Chondrocyte (in vitro differentiated cells): ENCODE measurements at regions not wholly inside any gene's neighbourhood (a gene's known extent, or its start where the extent isn't known, plus 50 kb on each side); places are given as distances from the start of the nearest gene placed in this dataset.

Experiments
- DNase-seq: peaks from one replicate; pipeline ENCODE4 v3.0.0; 2021; ENCODE audit warnings: mixed read lengths, low spot score
- H3K27ac Mint-ChIP-seq: one replicate; pipeline ENCODE4 v1.8.0; 2021; ENCODE audit warnings: mild to moderate bottlenecking, moderate library complexity, mixed read lengths; ENCODE audit not compliant: unreplicated experiment
- H3K27me3 Mint-ChIP-seq: 2 replicates; pipeline ENCODE4 v1.8.0; 2021; ENCODE audit warnings: low read depth, mixed read lengths
- H3K36me3 Mint-ChIP-seq: 2 replicates; pipeline ENCODE4 v1.8.0; 2021; ENCODE audit warnings: low read depth, mixed read lengths
- H3K4me1 Mint-ChIP-seq: 2 replicates; pipeline ENCODE4 v1.8.0; 2021; ENCODE audit warnings: low read depth, mild to moderate bottlenecking, mixed read lengths
- H3K4me3 Mint-ChIP-seq: one replicate; pipeline ENCODE4 v1.8.0; 2021; ENCODE audit warnings: mild to moderate bottlenecking, moderate library complexity, mixed read lengths; ENCODE audit not compliant: unreplicated experiment
- H3K9me3 Mint-ChIP-seq: 2 replicates; pipeline ENCODE4 v1.8.0; 2021; ENCODE audit warnings: low read depth, mixed read lengths
- CTCF ChIP-seq: fragments of 200-600 bp; sonication (generic); IDR thresholded peaks from 2 replicates; pipeline ENCODE4 v1.5.0; 2021; ENCODE audit warnings: antibody characterized with exemption, mild to moderate bottlenecking, moderate library complexity

- Mint-ChIP-seq H3K27me3 (no peaks in the 10 kb centered on the region), H3K4me3 (no peak overlapping the region), H3K9me3 (peaks cover 4% of the 10 kb centered on the region), H3K36me3 (no peaks in the 10 kb centered on the region), H3K4me1 (no peaks in the 10 kb centered on the region), H3K27ac (no peak overlapping the region)
- no peak for DNase-seq
- no peak for TF ChIP-seq CTCF
These were observed 347.7 kb downstream of the GABRG1 start for GRCh38 chr4:45776146-45776545.

- Mint-ChIP-seq H3K9me3 (no peaks in the 10 kb centered on the region), H3K27ac (no peak overlapping the region)
These were observed 352.9 kb downstream of the GABRG1 start for GRCh38 chr4:45770958-45771357.

GRCh38 chr4:45765521-45765920 lies 358.3 kb downstream of the GABRG1 start:
- Mint-ChIP-seq H3K4me3 (no peak overlapping the region), H3K36me3 (no peaks in the 10 kb centered on the region), H3K9me3 (no peaks in the 10 kb centered on the region), H3K27ac (no peak overlapping the region), H3K27me3 (no peaks in the 10 kb centered on the region), H3K4me1 (no peaks in the 10 kb centered on the region)
- TF ChIP-seq CTCF, result no peak
- no peak for DNase-seq

More at GRCh38 chr4:45770958-45771357, 352.9 kb downstream of the GABRG1 start:
- H3K4me1 Mint-ChIP-seq, result no peaks in the 10 kb centered on the region
- H3K4me3 Mint-ChIP-seq, result no peak overlapping the region
- no peak for TF ChIP-seq CTCF
- no peak for DNase-seq
- no peaks in the 10 kb centered on the region for H3K27me3 Mint-ChIP-seq
- H3K36me3 Mint-ChIP-seq, result no peaks in the 10 kb centered on the region

GRCh38 chr4:45751877-45752530 lies 371.9 kb downstream of the GABRG1 start:
- no peak for TF ChIP-seq CTCF
- Mint-ChIP-seq H3K4me1 (no peaks in the 10 kb centered on the region), H3K4me3 (no peak overlapping the region), H3K9me3 (no peaks in the 10 kb centered on the region), H3K27ac (no peak overlapping the region), H3K36me3 (no peaks in the 10 kb centered on the region), H3K27me3 (peaks cover 2% of the 10 kb centered on the region)
- DNase-seq, result no peak

GRCh38 chr4:45750721-45751120 lies 373.1 kb downstream of the GABRG1 start:
- H3K36me3 Mint-ChIP-seq, result no peaks in the 10 kb centered on the region
- no peak for DNase-seq
- H3K4me3 Mint-ChIP-seq, result no peak overlapping the region
- H3K27me3 Mint-ChIP-seq, result peaks cover 2% of the 10 kb centered on the region
- TF ChIP-seq CTCF, result no peak
- H3K9me3 Mint-ChIP-seq, result no peaks in the 10 kb centered on the region
- no peaks in the 10 kb centered on the region for H3K4me1 Mint-ChIP-seq
- no peak overlapping the region for H3K27ac Mint-ChIP-seq
